A549 (cell line): ENCODE measurements at regions not wholly inside any gene's neighbourhood (a gene's known extent, or its start where the extent isn't known, plus 50 kb on each side); places are given as distances from the start of the nearest gene placed in this dataset.

Experiments
- ATAC-seq, 2 experiments: fragments of 200-7000 bp in 1 of 2; fragments of >200 bp in 1 of 2; cut with Nextera tagmentation in 1 of 2; cut with Tn5 transposase in 1 of 2; 3 replicates each; pipeline versions ENCODE4 v1.8.0 to v1.9.1; 2018 to 2020; ENCODE audit warnings: mild to moderate bottlenecking in 1 of 2, moderate library complexity in 1 of 2
- CTCF ChIA-PET: fragments of 300-600 bp; sonication (Branson Sonifier 250); formaldehyde crosslinking; extraction: SDS; loops from one replicate; lab custom pipeline; 2021; ENCODE audit warnings: antibody characterized with exemption, inconsistent platforms; lab: Yijun Ruan, JAX
- POLR2A ChIA-PET: fragments of 350-600 bp; formaldehyde crosslinking; extraction: SDS; loops from one replicate; lab custom pipeline; 2021; ENCODE audit warnings: antibody characterized with exemption, inconsistent platforms; lab: Yijun Ruan, JAX
- DNase-seq, 2 experiments: peaks; one replicate each; pipeline versions ENCODE4 v3.0.0 to v3.0.0-alpha.2; 2011 to 2016; ENCODE audit warnings: low read depth in 1 of 2, low spot score in 1 of 2
- FAIRE-seq: peaks from 2 replicates; lab custom pipeline; 2011; peaks lifted over from hg19 to GRCh38; lab: Jason Lieb, UNC
- H3K27ac ChIP-seq, 2 experiments: fragments of >200 bp; sonication (Bioruptor Twin); formaldehyde crosslinking; 3 replicates each; pipeline ENCODE4 v1.5.1; 2016 to 2017
- H3K4me1 ChIP-seq: fragments of >200 bp; sonication (Bioruptor Twin); formaldehyde crosslinking; 3 replicates; pipeline ENCODE4 v1.6.1; 2016
- H3K4me2 ChIP-seq: fragments of >200 bp; sonication (Bioruptor Twin); formaldehyde crosslinking; 3 replicates; pipeline ENCODE4 v1.6.1; 2016
- H3K4me3 ChIP-seq: fragments of >200 bp; sonication (Bioruptor Twin); formaldehyde crosslinking; 3 replicates; pipeline ENCODE4 v1.5.1; 2016
- H3K9me3 ChIP-seq: fragments of >200 bp; sonication (Bioruptor Twin); formaldehyde crosslinking; 3 replicates; pipeline ENCODE4 v1.6.1; 2016
- BCL3 ChIP-seq: fragments of >200 bp; sonication (Bioruptor Twin); formaldehyde crosslinking; IDR thresholded peaks from 3 replicates; pipeline ENCODE4 v1.6.1; 2016
- CEBPB ChIP-seq, 2 experiments: fragments of >200 bp in 1 of 2; sonication (Bioruptor Twin) in 1 of 2; formaldehyde crosslinking in 1 of 2; IDR thresholded peaks; 2 replicates each; pipeline ENCODE4 v1.6.1; 2012 to 2016
- CHD4 ChIP-seq: fragments of 200-600 bp; sonication (generic); IDR thresholded peaks from 2 replicates; pipeline ENCODE4 v1.6.1; 2016; ENCODE audit warnings: antibody characterized with exemption, mild to moderate bottlenecking, borderline replicate concordance
- E2F6 ChIP-seq: IDR thresholded peaks from 2 replicates; pipeline ENCODE4 v1.6.1; 2012; ENCODE audit warnings: low read depth, borderline replicate concordance
- EHF ChIP-seq: fragments of 250-450 bp; sonication (Bioruptor Pico); IDR thresholded peaks from 2 replicates; pipeline ENCODE4 v1.5.0; 2020; ENCODE audit warnings: mild to moderate bottlenecking
- EHMT2 ChIP-seq: fragments of 200-600 bp; sonication (generic); IDR thresholded peaks from 2 replicates; pipeline ENCODE4 v1.6.1; 2016; ENCODE audit warnings: antibody characterized with exemption, low read depth, mild to moderate bottlenecking, moderate library complexity
- ELK1 ChIP-seq: fragments of 150-350 bp; IDR thresholded peaks from 2 replicates; pipeline ENCODE4 v1.6.1; 2014; ENCODE audit warnings: low read depth, mild to moderate bottlenecking, low read length
- FOSL2 ChIP-seq, 2 experiments: fragments of 450-650 bp in 1 of 2; fragments of >200 bp in 1 of 2; sonication (Bioruptor Twin) in 1 of 2; formaldehyde crosslinking; IDR thresholded peaks; 2 replicates each; pipeline versions ENCODE4 v1.5.0 to v1.6.1; 2016 to 2020; ENCODE audit warnings: mild to moderate bottlenecking in 1 of 2, moderate library complexity in 1 of 2
- GATA3 ChIP-seq: IDR thresholded peaks from 2 replicates; pipeline ENCODE4 v1.6.1; 2012; ENCODE audit warnings: borderline replicate concordance
- HOXA7 ChIP-seq: fragments of 250-450 bp; sonication (Bioruptor Pico); IDR thresholded peaks from 2 replicates; pipeline ENCODE4 v1.5.0; 2020; ENCODE audit warnings: mild to moderate bottlenecking, moderate library complexity
- HOXB13 ChIP-seq: fragments of 250-450 bp; sonication (Bioruptor Pico); IDR thresholded peaks from 2 replicates; pipeline ENCODE4 v1.5.0; 2020; ENCODE audit warnings: low read depth, mild to moderate bottlenecking, moderate library complexity
- JUNB ChIP-seq: fragments of >200 bp; sonication (Bioruptor Twin); formaldehyde crosslinking; IDR thresholded peaks from 2 replicates; pipeline ENCODE4 v1.6.1; 2016
- KDM1A ChIP-seq: fragments of 200-600 bp; sonication (generic); IDR thresholded peaks from 2 replicates; pipeline ENCODE4 v1.6.1; 2016; ENCODE audit warnings: low read depth, mild to moderate bottlenecking
- MAX ChIP-seq: IDR thresholded peaks from 2 replicates; pipeline ENCODE4 v1.6.1; 2012
- MAZ ChIP-seq: fragments of 150-350 bp; IDR thresholded peaks from 2 replicates; pipeline ENCODE4 v1.6.1; 2014; ENCODE audit warnings: antibody characterized with exemption, low read depth, low read length, borderline replicate concordance
- MYC ChIP-seq: IDR thresholded peaks from 2 replicates; pipeline ENCODE4 v1.6.1; 2012; ENCODE audit warnings: mild to moderate bottlenecking, inconsistent platforms, low read length, improper control_type of control experiment, borderline replicate concordance
- NFE2L2 ChIP-seq: fragments of 150-350 bp; conservative IDR thresholded peaks from 2 replicates; pipeline ENCODE4 v1.6.1; 2014; ENCODE audit warnings: low read length
- NR3C1 ChIP-seq: fragments of >200 bp; sonication (Bioruptor Twin); formaldehyde crosslinking; IDR thresholded peaks from 3 replicates; pipeline ENCODE4 v1.6.1; 2017
- PBX3 ChIP-seq: IDR thresholded peaks from 2 replicates; pipeline ENCODE4 v1.6.1; 2012
- POLR2A ChIP-seq: IDR thresholded peaks from 2 replicates; pipeline ENCODE4 v1.6.1; 2012; ENCODE audit warnings: mild to moderate bottlenecking, low read length
- POLR2AphosphoS2 ChIP-seq: conservative IDR thresholded peaks from 2 replicates; pipeline ENCODE4 v1.6.1; 2012; ENCODE audit warnings: low read length, improper control_type of control experiment, inconsistent platforms
- RARB ChIP-seq: fragments of 250-450 bp; sonication (Bioruptor Pico); IDR thresholded peaks from 2 replicates; pipeline ENCODE4 v1.8.0; 2021; ENCODE audit warnings: mild to moderate bottlenecking, moderate library complexity
- ZNF302 ChIP-seq: fragments of 250-450 bp; sonication (Bioruptor Pico); IDR thresholded peaks from 2 replicates; pipeline ENCODE4 v1.9.0; 2021; ENCODE audit warnings: inconsistent platforms, mild to moderate bottlenecking, moderate library complexity
- ZSCAN20 ChIP-seq: fragments of 250-450 bp; sonication (Bioruptor Pico); IDR thresholded peaks from 2 replicates; pipeline ENCODE4 v1.8.0; 2022; ENCODE audit warnings: mild to moderate bottlenecking, moderate library complexity
- WGBS: methylation state at CpG from one replicate; pipeline ENCODE4 v1.1.6; 2017; ENCODE audit errors: missing lambda C conversion rate; 5-methylcytosine and 5-hydroxymethylcytosine counted together

GRCh38 chr11:95503047-95503446 is 272.0 kb upstream of the SESN3 start:
- FAIRE-seq (no peak), ATAC-seq (no peak)

GRCh38 chr11:95502522-95502921 is 271.5 kb upstream of the SESN3 start:
- ATAC-seq, result no peak
- TF ChIP-seq EHMT2, result no peak
- TF ChIP-seq ELK1, result no peak
- no peak for TF ChIP-seq MYC
- no peak for TF ChIP-seq RARB
- no peak for TF ChIP-seq EHF
- no peak for TF ChIP-seq POLR2AphosphoS2
- TF ChIP-seq GATA3, result no peak
- TF ChIP-seq E2F6, result no peak
- TF ChIP-seq MAZ, result no peak
- no peak for TF ChIP-seq CEBPB (IDR thresholded peaks at IDR 0.05)
- no peak for TF ChIP-seq POLR2A
- TF ChIP-seq HOXB13 (CRISPR knock-in tag), result no peak
- TF ChIP-seq MAX, result no peak
- TF ChIP-seq ZSCAN20 (CRISPR knock-in tag), result no peak
- no peak for TF ChIP-seq NR3C1
- TF ChIP-seq CHD4, result no peak
- no peak for TF ChIP-seq KDM1A
- TF ChIP-seq HOXA7 (CRISPR knock-in tag), result no peak
- no peak for TF ChIP-seq PBX3
- TF ChIP-seq FOSL2 (IDR thresholded peaks at IDR 0.05), result no peak
- no peak for TF ChIP-seq FOSL2 (CRISPR knock-in tag; IDR thresholded peaks at IDR 0.05)
- Histone ChIP-seq H3K27ac (no peak overlapping the region), H3K9me3 (no peaks in the 10 kb centered on the region), H3K4me2 (no peak overlapping the region), H3K4me1 (peaks cover 6% of the 10 kb centered on the region; the same call in 1 of the 3 replicates), H3K4me3 (no peak overlapping the region)
- CTCF ChIA-PET, result no interaction called here
- no peak for FAIRE-seq
- POLR2A ChIA-PET, result no interaction called here
- 91% methylated on average over 5 of the region's 5 CpGs for whole genome bisulfite sequencing
- no peak for DNase-seq

More at GRCh38 chr11:95503047-95503446, 272.0 kb upstream of the SESN3 start:
- TF ChIP-seq BCL3, result no peak
- TF ChIP-seq ZNF302 (CRISPR knock-in tag), result no peak
- no peak for TF ChIP-seq NFE2L2
- no peak for TF ChIP-seq JUNB
- no peak for TF ChIP-seq ZSCAN20 (CRISPR knock-in tag)
- DNase-seq, result no peak
- 46% methylated on average over 1 of the region's 1 CpG for WGBS
- Histone ChIP-seq H3K4me2 (no peak overlapping the region), H3K9me3 (no peaks in the 10 kb centered on the region), H3K4me3 (no peak overlapping the region), H3K4me1 (peaks cover 6% of the 10 kb centered on the region; the same call in 1 of the 3 replicates), H3K27ac (no peak overlapping the region)
- POLR2A ChIA-PET, result no interaction called here
- CTCF ChIA-PET, result no interaction called here
